CD14-positive monocyte (primary cell): ENCODE measurements at regions not wholly inside any gene's neighbourhood (a gene's known extent, or its start where the extent isn't known, plus 50 kb on each side); places are given as distances from the start of the nearest gene placed in this dataset.

Experiments
- DNase-seq, 3 donors: peaks; one replicate each; pipeline ENCODE4 v3.0.0-alpha.2; 2011 to 2022
- H2AFZ ChIP-seq: 2 replicates; pipeline ENCODE4 v1.6.0; 2012; ENCODE audit warnings: mild to moderate bottlenecking, low read depth, low read length, inconsistent platforms; ENCODE audit not compliant: insufficient read depth, poor library complexity, severe bottlenecking
- H3K27ac ChIP-seq, 2 donors: 1 replicate in 1 of 2; 2 replicates in 1 of 2; pipeline ENCODE4 v1.5.1; 2012 to 2013; ENCODE audit warnings: low read length in 2 of 2, control low read depth in 1 of 2, inconsistent platforms in 1 of 2, low read depth in 1 of 2, mild to moderate bottlenecking in 1 of 2
- H3K27me3 ChIP-seq, 2 donors: one replicate each; pipeline versions ENCODE4 v1.6.0 to v1.6.1; 2011 to 2013; ENCODE audit warnings: low read length in 2 of 2; ENCODE audit not compliant: control insufficient read depth in 2 of 2, insufficient read depth in 2 of 2
- H3K36me3 ChIP-seq, 2 donors: replicated peaks in 1 of 2; 1 replicate in 1 of 2; 2 replicates in 1 of 2; pipeline versions ENCODE4 v1.5.1 to v1.6.1; 2012 to 2013; ENCODE audit warnings: low read length in 2 of 2, control low read depth in 1 of 2, inconsistent platforms in 1 of 2, mild to moderate bottlenecking in 1 of 2; ENCODE audit not compliant: insufficient read depth in 2 of 2, control insufficient read depth in 1 of 2
- H3K4me1 ChIP-seq, 2 donors: 1 replicate in 1 of 2; 2 replicates in 1 of 2; pipeline versions ENCODE4 v1.5.1 to v1.6.1; 2012 to 2013; ENCODE audit warnings: low read length in 2 of 2, control low read depth in 1 of 2, inconsistent platforms in 1 of 2, mild to moderate bottlenecking in 1 of 2, moderate library complexity in 1 of 2; ENCODE audit not compliant: insufficient read depth in 2 of 2, control insufficient read depth in 1 of 2
- H3K4me2 ChIP-seq: replicated peaks from 2 replicates; pipeline ENCODE3; 2012; ENCODE audit warnings: low read length, moderate library complexity, mild to moderate bottlenecking; ENCODE audit not compliant: poor library complexity, severe bottlenecking; ENCODE audit errors: extremely low read depth
- H3K4me3 ChIP-seq, 3 experiments: fragments of 200-600 bp in 1 of 3; sonication (generic) in 1 of 3; replicated peaks in 1 of 3; 1 replicate in 2 of 3; 2 replicates in 1 of 3; pipeline ENCODE4 v1.5.1; 2011 to 2013; ENCODE audit warnings: low read length in 3 of 3, mild to moderate bottlenecking in 3 of 3, control low read depth in 2 of 3, low read depth in 2 of 3, inconsistent platforms in 1 of 3, moderate library complexity in 1 of 3
- H3K79me2 ChIP-seq: 2 replicates; pipeline ENCODE4 v1.6.0; 2012; ENCODE audit warnings: mild to moderate bottlenecking, control low read depth, inconsistent platforms, low read length, moderate library complexity; ENCODE audit not compliant: insufficient read depth
- H3K9ac ChIP-seq: 2 replicates; pipeline ENCODE4 v1.6.0; 2017; ENCODE audit warnings: low read length, mild to moderate bottlenecking; ENCODE audit not compliant: insufficient read depth, poor library complexity, severe bottlenecking
- H3K9me3 ChIP-seq, 2 donors: replicated peaks in 1 of 2; 1 replicate in 1 of 2; 2 replicates in 1 of 2; pipeline versions ENCODE4 v1.5.1 to v1.6.1; 2012 to 2013; ENCODE audit warnings: low read length in 2 of 2, control low read depth in 1 of 2; ENCODE audit not compliant: control insufficient read depth in 1 of 2, insufficient read depth in 1 of 2
- H4K20me1 ChIP-seq: 2 replicates; pipeline ENCODE4 v1.6.0; 2012; ENCODE audit warnings: mild to moderate bottlenecking, low read length, control low read depth, moderate library complexity; ENCODE audit not compliant: insufficient read depth
- H3K27ac Mint-ChIP-seq, 7 donors: one replicate each; pipeline ENCODE4 v1.8.0; 2020; ENCODE audit warnings: mild to moderate bottlenecking in 7 of 7, mixed read lengths in 7 of 7, moderate library complexity in 6 of 7, inconsistent platforms in 2 of 7
- H3K27me3 Mint-ChIP-seq, 3 donors: one replicate each; pipeline ENCODE4 v1.8.0; 2021 to 2022; ENCODE audit warnings: low read depth in 3 of 3, mild to moderate bottlenecking in 3 of 3, mixed read lengths in 3 of 3, moderate library complexity in 3 of 3, inconsistent platforms in 1 of 3
- H3K36me3 Mint-ChIP-seq, 2 donors: one replicate each; pipeline ENCODE4 v1.8.0; 2020; ENCODE audit warnings: mixed read lengths in 2 of 2, inconsistent platforms in 1 of 2, mild to moderate bottlenecking in 1 of 2
- H3K4me1 Mint-ChIP-seq: one replicate; pipeline ENCODE4 v1.8.0; 2020; ENCODE audit warnings: mild to moderate bottlenecking, mixed read lengths
- H3K4me3 Mint-ChIP-seq, 2 donors: one replicate each; pipeline ENCODE4 v1.8.0; 2020; ENCODE audit warnings: mild to moderate bottlenecking in 2 of 2, mixed read lengths in 2 of 2, moderate library complexity in 1 of 2
- H3K9me3 Mint-ChIP-seq, 7 donors: one replicate each; pipeline ENCODE4 v1.8.0; 2020 to 2022; ENCODE audit warnings: mixed read lengths in 7 of 7, mild to moderate bottlenecking in 6 of 7, moderate library complexity in 6 of 7, inconsistent platforms in 2 of 7
- CTCF ChIP-seq: fragments of 200-600 bp; IDR thresholded peaks from one replicate; pipeline ENCODE4 v1.8.0; 2022; ENCODE audit warnings: antibody characterized with exemption, mild to moderate bottlenecking
- WGBS: methylation state at CpG from one replicate; pipeline ENCODE4 v1.1.5; 2013; ENCODE audit warnings: missing lambda C conversion rate; ENCODE audit not compliant: insufficient coverage; 5-methylcytosine and 5-hydroxymethylcytosine counted together
- intact Hi-C, 2 donors: fragments of 100-400 bp; cut with micrococcal nuclease; formaldehyde crosslinking; loops; one replicate each; pipeline versions ENCODE4 v1.15.0 to v1.15.1; 2023

GRCh38 chr22:48602805-48603518, 1224.7 kb downstream of the BRD1 start:
- H3K79me2 ChIP-seq = no peaks in the 10 kb centered on the region
- no peak overlapping the region for H3K27ac Mint-ChIP-seq
- no peaks in the 10 kb centered on the region for H4K20me1 ChIP-seq
- H3K36me3 ChIP-seq = no peaks in the 10 kb centered on the region
- H3K4me3 Mint-ChIP-seq = no peak overlapping the region
- no peak overlapping the region for H3K9ac ChIP-seq
- no peaks in the 10 kb centered on the region for H3K4me1 ChIP-seq
- no peak for DNase-seq
- intact Hi-C loops = no loop called here
- no peak overlapping the region for H3K4me2 ChIP-seq
- H3K4me1 Mint-ChIP-seq = no peaks in the 10 kb centered on the region
- H3K36me3 Mint-ChIP-seq = no peaks in the 10 kb centered on the region
- H3K9me3 Mint-ChIP-seq = peaks cover 14 to 32% (median 19%) of the 10 kb centered on the region in 7 donors
- no peaks in the 10 kb centered on the region for H3K27me3 ChIP-seq
- H3K4me3 ChIP-seq = no peak overlapping the region
- WGBS = 95% methylated on average over 22 of the region's 26 CpGs
- no peak for TF ChIP-seq CTCF
- H3K27me3 Mint-ChIP-seq = peaks cover 0 to 2% (median 0%) of the 10 kb centered on the region in 3 donors
- H3K9me3 ChIP-seq = peaks cover 16 to 39% of the 10 kb centered on the region in 2 donors
- no peak overlapping the region for H3K27ac ChIP-seq
- no peak overlapping the region for H2AFZ ChIP-seq

- no peak overlapping the region for H3K9ac ChIP-seq
- Mint-ChIP-seq H3K4me1 (no peaks in the 10 kb centered on the region), H3K27ac (no peak overlapping the region), H3K36me3 (no peaks in the 10 kb centered on the region), H3K4me3 (no peak overlapping the region), H3K27me3 (peaks cover 0 to 3% (median 2%) of the 10 kb centered on the region in 3 donors), H3K9me3 (peaks cover 22 to 31% (median 24%) of the 10 kb centered on the region in 7 donors)
- no peak overlapping the region for H3K27ac ChIP-seq
- TF ChIP-seq CTCF = no peak
- no peaks in the 10 kb centered on the region for H3K79me2 ChIP-seq
- no peaks in the 10 kb centered on the region for H3K36me3 ChIP-seq
- no peak overlapping the region for H2AFZ ChIP-seq
- H3K4me3 ChIP-seq = no peak overlapping the region
- H4K20me1 ChIP-seq = no peaks in the 10 kb centered on the region
- DNase-seq = no peak
- intact Hi-C loops = no loop called here
- no peak overlapping the region for H3K4me2 ChIP-seq
- H3K4me1 ChIP-seq = no peaks in the 10 kb centered on the region
- no peaks in the 10 kb centered on the region for H3K27me3 ChIP-seq
- 97% methylated on average over 18 of the region's 27 CpGs for WGBS
- H3K9me3 ChIP-seq = peaks cover 16 to 31% of the 10 kb centered on the region in 2 donors
Measured at GRCh38 chr22:48600681-48601080, 1227.0 kb downstream of the BRD1 start.
